IMR-90 (cell line): ENCODE measurements at regions not wholly inside any gene's neighbourhood (a gene's known extent, or its start where the extent isn't known, plus 50 kb on each side); places are given as distances from the start of the nearest gene placed in this dataset.

Source experiments
- ATAC-seq: fragments of 200-7000 bp; cut with Tn5 transposase; 2 replicates; pipeline ENCODE4 v1.9.1; 2020; ENCODE audit warnings: low read depth, mild to moderate bottlenecking, moderate library complexity
- BruUV-seq: library from RNA; stranded (reverse); fragments of 400-500 nt; replicated peaks from 2 replicates; lab custom pipeline; 2021; lab: Mats Ljungman, UMichigan
- CTCF ChIA-PET: fragments of 300-600 bp; formaldehyde crosslinking; extraction: SDS; loops from one replicate; lab custom pipeline; 2021; ENCODE audit warnings: antibody characterized with exemption; lab: Yijun Ruan, JAX
- POLR2A ChIA-PET: fragments of 300-600 bp; sonication (Branson Sonifier 250); formaldehyde crosslinking; loops from one replicate; lab custom pipeline; 2022; ENCODE audit warnings: antibody characterized with exemption; ENCODE audit not compliant: unreplicated experiment; lab: Charles Lee
- DNase-seq: peaks from one replicate; pipeline ENCODE4 v3.0.0; 2013
- H2AFZ ChIP-seq: replicated peaks from 2 replicates; pipeline ENCODE3; 2013; ENCODE audit warnings: low read length, mild to moderate bottlenecking; ENCODE audit not compliant: poor library complexity
- H2AK5ac ChIP-seq: 2 replicates; pipeline ENCODE4 v1.6.1; 2013; ENCODE audit warnings: low read depth, low read length, inconsistent platforms
- H2AK9ac ChIP-seq: replicated peaks from 2 replicates; pipeline ENCODE3; 2013; ENCODE audit warnings: mild to moderate bottlenecking, low read depth, low read length, moderate library complexity; ENCODE audit not compliant: poor library complexity
- H2BK120ac ChIP-seq: 2 replicates; pipeline ENCODE4 v1.6.1; 2013; ENCODE audit warnings: low read depth, low read length, inconsistent platforms
- H2BK15ac ChIP-seq: 3 replicates; pipeline ENCODE4 v1.6.1; 2013; ENCODE audit warnings: low read depth, low read length, inconsistent platforms
- H2BK20ac ChIP-seq: 2 replicates; pipeline ENCODE4 v1.6.1; 2013; ENCODE audit warnings: low read depth, mild to moderate bottlenecking, inconsistent platforms, low read length, moderate library complexity
- H2BK5ac ChIP-seq: 2 replicates; pipeline ENCODE4 v1.6.1; 2013; ENCODE audit warnings: mild to moderate bottlenecking, low read depth, low read length, inconsistent platforms; ENCODE audit not compliant: poor library complexity, severe bottlenecking
- H3K14ac ChIP-seq: replicated peaks from 2 replicates; pipeline ENCODE4 v1.6.1; 2013; ENCODE audit warnings: low read depth, low read length, inconsistent platforms
- H3K18ac ChIP-seq: 2 replicates; pipeline ENCODE4 v1.6.1; 2013; ENCODE audit warnings: low read depth, low read length, control low read depth
- H3K23ac ChIP-seq: 2 replicates; pipeline ENCODE4 v1.6.1; 2013; ENCODE audit warnings: low read depth, low read length, inconsistent platforms
- H3K27ac ChIP-seq: 2 replicates; pipeline ENCODE4 v1.5.1; 2013; ENCODE audit warnings: mild to moderate bottlenecking, control low read depth, low read length; ENCODE audit not compliant: insufficient read depth
- H3K27me3 ChIP-seq: 2 replicates; pipeline ENCODE4 v1.6.1; 2013; ENCODE audit warnings: low read length; ENCODE audit not compliant: control insufficient read depth, insufficient read depth
- H3K36me3 ChIP-seq: 2 replicates; pipeline ENCODE4 v1.6.1; 2013; ENCODE audit warnings: low read length, mixed read lengths; ENCODE audit not compliant: control insufficient read depth, insufficient read depth
- H3K4ac ChIP-seq: 2 replicates; pipeline ENCODE4 v1.6.1; 2013; ENCODE audit warnings: low read depth, low read length, inconsistent platforms
- H3K4me1 ChIP-seq: 2 replicates; pipeline ENCODE4 v1.6.1; 2013; ENCODE audit warnings: low read length, mixed read lengths; ENCODE audit not compliant: control insufficient read depth, insufficient read depth
- H3K4me2 ChIP-seq: 2 replicates; pipeline ENCODE4 v1.6.1; 2013; ENCODE audit warnings: low read depth, mild to moderate bottlenecking, control low read depth, low read length, moderate library complexity
- H3K4me3 ChIP-seq: 2 replicates; pipeline ENCODE4 v1.5.1; 2013; ENCODE audit warnings: low read depth, mild to moderate bottlenecking, control low read depth, low read length, moderate library complexity; ENCODE audit not compliant: insufficient read depth
- H3K56ac ChIP-seq: 2 replicates; pipeline ENCODE4 v1.6.1; 2013; ENCODE audit warnings: low read length, inconsistent platforms; ENCODE audit not compliant: insufficient read depth; ENCODE audit errors: extremely low read depth
- H3K79me1 ChIP-seq, 2 experiments: 2 replicates each; pipeline ENCODE4 v1.6.1; 2013; ENCODE audit warnings: low read length in 2 of 2, inconsistent platforms in 1 of 2, low read depth in 1 of 2
- H3K9ac ChIP-seq: 2 replicates; pipeline ENCODE4 v1.6.1; 2013; ENCODE audit warnings: low read depth, low read length, control low read depth
- H3K9me1 ChIP-seq: 2 replicates; pipeline ENCODE4 v1.6.1; 2013; ENCODE audit warnings: low read length, inconsistent platforms; ENCODE audit not compliant: insufficient read depth
- H3K9me3 ChIP-seq: 2 replicates; pipeline ENCODE4 v1.6.1; 2013; ENCODE audit warnings: low read length; ENCODE audit not compliant: control insufficient read depth, insufficient read depth
- H4K20me1 ChIP-seq: 2 replicates; pipeline ENCODE4 v1.6.1; 2013; ENCODE audit warnings: low read length, inconsistent platforms; ENCODE audit not compliant: insufficient read depth
- H4K5ac ChIP-seq: 2 replicates; pipeline ENCODE4 v1.6.1; 2013; ENCODE audit warnings: mild to moderate bottlenecking, low read depth, low read length, control low read depth
- H4K8ac ChIP-seq, 2 experiments: 2 replicates each; pipeline ENCODE4 v1.6.1; 2013; ENCODE audit warnings: low read depth in 2 of 2, low read length in 2 of 2, control low read depth in 1 of 2, inconsistent platforms in 1 of 2
- H4K91ac ChIP-seq: 2 replicates; pipeline ENCODE4 v1.6.1; 2013; ENCODE audit warnings: low read depth, low read length, inconsistent platforms; ENCODE audit not compliant: insufficient read depth
- CEBPB ChIP-seq: IDR thresholded peaks from 2 replicates; pipeline ENCODE4 v1.6.1; 2012; ENCODE audit warnings: low read depth, low read length, improper control_type of control experiment
- CHD1 ChIP-seq: IDR thresholded peaks from 2 replicates; pipeline ENCODE4 v1.6.1; 2012; ENCODE audit warnings: low read depth, low read length, improper control_type of control experiment
- CTCF ChIP-seq: conservative IDR thresholded peaks from 2 replicates; pipeline ENCODE4 v1.5.1; 2012; ENCODE audit warnings: mild to moderate bottlenecking, low read depth, low read length, improper control_type of control experiment
- FOS ChIP-seq: fragments of 150-350 bp; IDR thresholded peaks from 2 replicates; pipeline ENCODE4 v1.6.1; 2016; ENCODE audit warnings: low read depth, low read length
- MAFK ChIP-seq: IDR thresholded peaks from 2 replicates; pipeline ENCODE4 v1.6.1; 2012; ENCODE audit warnings: low read depth, low read length, improper control_type of control experiment
- NFE2L2 ChIP-seq: fragments of 150-350 bp; IDR thresholded peaks from 2 replicates; pipeline ENCODE4 v1.6.1; 2016; ENCODE audit warnings: low read depth, mild to moderate bottlenecking, low read length
- RAD21 ChIP-seq: IDR thresholded peaks from 2 replicates; pipeline ENCODE4 v1.6.1; 2012; ENCODE audit warnings: low read length, improper control_type of control experiment
- RCOR1 ChIP-seq: IDR thresholded peaks from 2 replicates; pipeline ENCODE4 v1.6.1; 2012; ENCODE audit warnings: mild to moderate bottlenecking, low read length, improper control_type of control experiment; ENCODE audit not compliant: insufficient replicate concordance
- WGBS, 2 experiments: methylation state at CpG; one replicate each; pipeline versions ENCODE4 v1.1.5 to v1.1.7; 2013; ENCODE audit warnings: missing lambda C conversion rate in 2 of 2; ENCODE audit not compliant: insufficient read length in 1 of 2; ENCODE audit errors: extremely low coverage in 2 of 2; 5-methylcytosine and 5-hydroxymethylcytosine counted together
- dilution Hi-C: fragments of 300-500 bp; cut with HindIII; formaldehyde crosslinking; loops from one replicate; pipeline ENCODE4 v1.14.3; 2018; ENCODE audit warnings: low sequenced_read_pairs; ENCODE audit not compliant: unreplicated experiment
- in situ Hi-C: fragments of 300-500 bp; cut with MboI; formaldehyde crosslinking; loops from 3 replicates; pipeline ENCODE4 v1.14.3; 2019; ENCODE audit warnings: low sequenced_read_pairs, inconsistent platforms, mixed read lengths
- intact Hi-C: fragments of 100-400 bp; cut with micrococcal nuclease; formaldehyde crosslinking; loops from 2 replicates; pipeline ENCODE4 v1.10.0; 2022

GRCh38 chr6:167445568-167445967 is 120.7 kb downstream of the TTLL2 start:
- dilution Hi-C loops (no loop called here), in situ Hi-C loops (no loop called here), intact Hi-C loops (no loop called here)
- Histone ChIP-seq H4K91ac (no peak overlapping the region), H3K18ac (no peak overlapping the region), H2AK9ac (no peak overlapping the region), H2BK15ac (no peak overlapping the region), H4K8ac (no peak overlapping the region), H3K36me3 (no peaks in the 10 kb centered on the region), H3K27me3 (no peaks in the 10 kb centered on the region), H2BK5ac (no peak overlapping the region), H3K79me1 (no peaks in the 10 kb centered on the region), H3K4ac (no peak overlapping the region), H4K20me1 (no peaks in the 10 kb centered on the region), H3K9me3 (peaks cover 40% of the 10 kb centered on the region), H2AK5ac (no peak overlapping the region), H4K5ac (no peak overlapping the region), H2BK20ac (no peak overlapping the region), H3K4me1 (no peaks in the 10 kb centered on the region), H3K9me1 (no peaks in the 10 kb centered on the region), H3K4me3 (no peak overlapping the region), H3K56ac (no peak overlapping the region), H3K9ac (no peak overlapping the region), H3K27ac (no peak overlapping the region), H3K14ac (no peak overlapping the region), H3K4me2 (no peak overlapping the region), H2AFZ (no peak overlapping the region), H3K23ac (no peak overlapping the region), H2BK120ac (no peak overlapping the region)
- no TSS peak for BruUV-seq
- ATAC-seq (no peak), DNase-seq (no peak)
- ChIA-PET CTCF (no interaction called here), POLR2A (no interaction called here)
- no peak for TF ChIP-seq FOS
- no peak for TF ChIP-seq RAD21
- TF ChIP-seq CEBPB = no peak
- TF ChIP-seq RCOR1 = no peak
- no peak for TF ChIP-seq CHD1
- no peak for TF ChIP-seq NFE2L2
- no peak for TF ChIP-seq MAFK
- TF ChIP-seq CTCF = no peak
- WGBS, 2 experiments = no CpG with 5 or more reads among the region's 7 CpGs
